Adipose tissue (tissue), 3 donors: ENCODE measurements at regions not wholly inside any gene's neighbourhood (a gene's known extent, or its start where the extent isn't known, plus 50 kb on each side); places are given as distances from the start of the nearest gene placed in this dataset.
A peak's percentile ranks its signal among the peaks of the same experiment; 100 is the strongest.

Experiments
- H3K27ac ChIP-seq: one replicate; pipeline ENCODE4 v1.5.1; 2013; ENCODE audit warnings: low read depth, low read length
- WGBS, 3 donors: extraction: QIAGEN DNeasy Blood & Tissue Kit; methylation state at CpG; one replicate each; pipeline ENCODE4 v1.1.7; 2013; 5-methylcytosine and 5-hydroxymethylcytosine counted together
- donor health status: healthy with polysubstance abuse.
- donor health status: Bipolar disorder and iron deficiency.
- donor health status: healthy.

GRCh38 chr1:212554401-212554800 is 54.2 kb upstream of the ATF3 start:
- 88 to 94% (median 90%) methylated on average over 2 of the region's 2 CpGs for WGBS, 3 donors
- H3K27ac ChIP-seq = no peak overlapping the region

- 89 to 94% (median 93%) methylated on average over 2 of the region's 2 CpGs for WGBS, 3 donors
- no peak overlapping the region for H3K27ac ChIP-seq
Measured at GRCh38 chr1:212555426-212555825, 53.1 kb upstream of the ATF3 start.

GRCh38 chr1:212556822-212557549 is 51.6 kb upstream of the ATF3 start:
- 86 to 94% (median 93%) methylated on average over 3 of the region's 3 CpGs for WGBS, 3 donors
- H3K27ac ChIP-seq = no peak overlapping the region

- peak overlapping the region; percentile 51 for H3K27ac ChIP-seq
- 12 to 20% (median 14%) methylated on average over 43 to 47 of the region's 47 CpGs for WGBS, 3 donors
Measured at GRCh38 chr1:212557739-212558692, 50.5 kb upstream of the ATF3 start.

- peak overlapping the region; percentile 51 for H3K27ac ChIP-seq
- 2 to 3% (median 2%) methylated on average over 62 of the region's 62 CpGs for WGBS, 3 donors
Measured at GRCh38 chr1:212558693-212559480, 49.7 kb upstream of the ATF3 start.
